Mucosa of rectum (tissue), 2 donors: ENCODE measurements at regions not wholly inside any gene's neighbourhood (a gene's known extent, or its start where the extent isn't known, plus 50 kb on each side); places are given as distances from the start of the nearest gene placed in this dataset.

Experiments used
- H3K27ac ChIP-seq, 2 donors: one replicate each; pipeline ENCODE4 v1.7.0; 2013; ENCODE audit warnings: inconsistent platforms in 2 of 2, low read depth in 2 of 2, low read length in 2 of 2
- H3K27me3 ChIP-seq, 2 donors: one replicate each; pipeline ENCODE4 v1.7.0; 2013; ENCODE audit warnings: low read length in 2 of 2; ENCODE audit not compliant: control insufficient read depth in 2 of 2, insufficient read depth in 2 of 2
- H3K36me3 ChIP-seq, 2 donors: one replicate each; pipeline ENCODE4 v1.7.0; 2013; ENCODE audit warnings: low read length in 2 of 2; ENCODE audit not compliant: control insufficient read depth in 2 of 2, insufficient read depth in 2 of 2
- H3K4me1 ChIP-seq, 2 donors: one replicate each; pipeline ENCODE4 v1.7.0; 2013; ENCODE audit warnings: low read length in 2 of 2, mild to moderate bottlenecking in 1 of 2; ENCODE audit not compliant: control insufficient read depth in 2 of 2, insufficient read depth in 2 of 2
- H3K4me3 ChIP-seq, 2 donors: one replicate each; pipeline ENCODE4 v1.7.0; 2013; ENCODE audit warnings: low read length in 2 of 2
- H3K9ac ChIP-seq, 2 donors: one replicate each; pipeline ENCODE4 v1.7.0; 2013; ENCODE audit warnings: low read length in 2 of 2, low read depth in 1 of 2, mild to moderate bottlenecking in 1 of 2
- H3K9me3 ChIP-seq, 2 donors: one replicate each; pipeline ENCODE4 v1.7.0; 2013; ENCODE audit warnings: low read length in 2 of 2; ENCODE audit not compliant: control insufficient read depth in 2 of 2
- donor health status: healthy.
- donor health status: Normal muscosa, but diverticular disease.

DNA sequence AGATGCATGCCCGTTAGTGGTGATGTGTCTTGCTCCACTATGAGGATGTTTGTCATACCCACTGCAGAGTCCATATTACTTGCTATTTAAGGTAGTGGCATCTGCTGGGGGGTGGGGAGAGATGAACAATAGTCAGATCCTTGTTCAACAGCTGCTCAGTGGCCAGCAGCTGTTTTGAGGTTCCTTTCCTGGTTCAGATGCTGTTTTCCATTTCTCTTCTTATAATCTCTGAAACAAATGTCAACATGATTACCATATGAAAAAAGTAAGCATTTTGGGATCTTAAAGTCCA is 1567.9 kb upstream of the TENM3 start:
- H3K27ac ChIP-seq: no peak overlapping the region
- H3K27me3 ChIP-seq: no peaks in the 10 kb centered on the region
- H3K4me1 ChIP-seq: no peaks in the 10 kb centered on the region
- no peaks in the 10 kb centered on the region for H3K36me3 ChIP-seq
- H3K4me3 ChIP-seq: no peak overlapping the region
- no peaks in the 10 kb centered on the region for H3K9me3 ChIP-seq
- no peak overlapping the region for H3K9ac ChIP-seq

DNA sequence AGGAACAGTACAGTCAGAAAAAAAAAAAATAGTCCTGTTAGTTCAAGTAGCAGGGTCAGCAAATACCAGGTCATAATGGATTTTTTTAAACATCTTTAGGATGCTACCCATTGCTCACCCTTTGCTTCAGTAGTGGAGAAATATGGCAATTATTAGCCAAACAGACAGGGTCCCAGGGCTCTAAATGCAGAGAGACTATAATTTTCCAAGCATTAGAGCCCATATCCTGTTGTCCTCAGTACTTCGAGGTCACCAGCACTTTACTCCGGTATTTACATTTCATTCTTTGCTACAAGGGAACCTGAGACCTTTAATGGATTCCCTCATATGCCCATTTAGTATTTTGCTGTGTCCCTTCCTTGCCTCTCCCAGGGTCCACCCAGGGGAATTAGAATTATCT is 1562.9 kb upstream of the TENM3 start:
- no peaks in the 10 kb centered on the region for H3K4me1 ChIP-seq
- H3K27ac ChIP-seq: no peak overlapping the region
- H3K9ac ChIP-seq: no peak overlapping the region
- H3K4me3 ChIP-seq: no peak overlapping the region
- no peaks in the 10 kb centered on the region for H3K27me3 ChIP-seq
- H3K36me3 ChIP-seq: no peaks in the 10 kb centered on the region
- no peaks in the 10 kb centered on the region for H3K9me3 ChIP-seq

DNA sequence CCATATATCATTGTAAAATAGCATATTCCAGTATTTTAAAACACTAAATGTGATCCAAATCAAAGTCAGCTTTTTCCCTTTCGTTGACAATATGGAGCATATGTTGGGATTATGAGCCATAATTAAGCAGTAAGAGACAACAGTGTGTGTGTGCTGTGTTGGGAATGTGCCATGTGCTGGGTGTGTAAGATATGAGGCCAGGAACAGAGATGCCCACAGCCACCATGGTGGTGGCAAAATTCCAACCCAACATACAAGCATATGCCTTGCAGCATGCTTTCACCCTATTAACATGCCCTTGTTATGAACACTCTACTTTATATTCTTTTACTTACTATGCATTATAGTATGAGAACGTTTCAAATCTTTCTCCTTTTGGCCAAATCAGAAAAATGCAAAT is 1560.4 kb upstream of the TENM3 start:
- Histone ChIP-seq H3K36me3 (no peaks in the 10 kb centered on the region), H3K4me3 (no peak overlapping the region), H3K9ac (no peak overlapping the region), H3K4me1 (no peaks in the 10 kb centered on the region), H3K9me3 (no peaks in the 10 kb centered on the region), H3K27me3 (no peaks in the 10 kb centered on the region), H3K27ac (no peak overlapping the region)

DNA sequence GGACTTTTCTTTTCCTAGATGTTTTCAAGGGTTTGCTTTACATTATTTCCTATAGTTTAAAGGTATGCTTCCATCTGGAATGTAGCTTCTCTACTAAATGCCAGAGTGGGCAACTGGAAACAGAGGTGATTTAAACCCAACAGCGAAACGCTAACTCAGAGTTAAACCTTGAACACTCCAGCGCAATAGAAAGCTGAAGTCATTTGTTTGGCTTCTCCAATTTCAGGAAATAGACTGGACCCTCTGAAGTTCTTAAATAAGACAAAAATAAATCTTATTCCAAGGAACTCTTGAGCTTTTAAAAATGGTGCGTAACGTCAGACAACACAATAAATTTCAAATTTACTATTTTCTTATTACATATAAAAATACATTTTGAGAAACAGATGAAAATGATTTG is 1560.0 kb upstream of the TENM3 start:
- H3K27me3 ChIP-seq: no peaks in the 10 kb centered on the region
- H3K9me3 ChIP-seq: no peaks in the 10 kb centered on the region
- H3K9ac ChIP-seq: no peak overlapping the region
- no peak overlapping the region for H3K27ac ChIP-seq
- no peaks in the 10 kb centered on the region for H3K36me3 ChIP-seq
- H3K4me3 ChIP-seq: no peak overlapping the region
- H3K4me1 ChIP-seq: no peaks in the 10 kb centered on the region

DNA sequence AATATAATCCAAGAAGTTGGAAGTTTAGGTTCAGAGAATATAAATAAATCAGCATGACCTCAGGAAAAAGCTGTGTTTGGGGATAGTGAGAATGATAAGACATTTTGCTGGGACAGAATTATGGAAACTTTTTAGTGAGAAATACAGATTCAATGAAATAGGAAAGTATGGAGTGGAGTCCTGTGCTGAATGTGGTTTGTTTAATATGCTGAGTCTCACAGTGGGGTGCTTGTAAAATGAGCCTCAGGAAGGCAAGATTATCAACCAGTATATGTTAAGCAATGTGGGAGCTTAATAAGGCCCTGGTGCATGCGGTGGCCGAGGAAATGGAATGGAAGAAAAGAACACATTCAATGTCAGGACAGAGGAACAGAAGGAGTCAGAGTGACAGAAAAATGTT is 1554.7 kb upstream of the TENM3 start:
- Histone ChIP-seq H3K4me1 (no peaks in the 10 kb centered on the region), H3K9me3 (no peaks in the 10 kb centered on the region), H3K36me3 (no peaks in the 10 kb centered on the region), H3K27ac (no peak overlapping the region), H3K4me3 (no peak overlapping the region), H3K27me3 (no peaks in the 10 kb centered on the region), H3K9ac (no peak overlapping the region)

DNA sequence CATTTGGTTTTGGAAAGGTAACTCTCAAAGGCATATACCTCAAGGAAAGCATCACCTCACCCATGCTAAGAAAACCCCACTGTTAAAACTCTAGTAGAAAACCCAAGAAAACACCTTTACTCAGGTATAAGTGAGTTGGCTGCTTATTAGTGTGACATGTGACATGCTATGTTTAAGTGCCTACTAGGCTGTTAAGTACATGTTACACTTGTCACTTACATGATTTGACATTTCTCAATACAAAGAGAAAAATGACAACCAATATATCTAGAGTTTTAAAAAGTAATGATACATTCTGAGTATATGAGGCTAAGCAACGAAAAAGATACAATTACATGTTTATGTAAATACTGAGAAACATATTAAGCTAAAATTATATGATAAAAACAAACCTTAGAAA is 1548.3 kb upstream of the TENM3 start:
- H3K27ac ChIP-seq: no peak overlapping the region

DNA sequence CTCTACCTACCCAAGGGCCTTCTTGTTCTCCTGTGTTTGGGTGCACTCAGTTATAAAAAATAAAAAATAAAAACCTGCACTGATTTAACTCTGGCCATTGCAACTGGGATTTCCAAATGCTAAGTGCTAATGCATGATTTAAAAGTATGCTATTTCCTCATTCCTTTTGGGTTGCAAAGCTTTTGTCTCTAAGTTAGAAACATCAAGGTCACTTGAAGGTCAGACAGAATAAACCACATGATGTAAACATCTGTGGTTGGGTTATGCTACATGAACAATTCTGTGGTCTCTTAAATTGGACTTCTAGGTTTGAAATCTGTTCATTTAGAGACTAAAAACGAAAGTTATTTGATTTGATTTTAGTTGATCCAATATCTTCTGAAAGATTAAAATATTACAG is 1547.4 kb upstream of the TENM3 start:
- Histone ChIP-seq H3K36me3 (no peaks in the 10 kb centered on the region), H3K9me3 (no peaks in the 10 kb centered on the region), H3K27me3 (no peaks in the 10 kb centered on the region), H3K4me1 (no peaks in the 10 kb centered on the region), H3K27ac (no peak overlapping the region), H3K9ac (no peak overlapping the region), H3K4me3 (no peak overlapping the region)

More for the DNA sequence above, 1548.3 kb upstream of the TENM3 start:
- Histone ChIP-seq H3K36me3 (no peaks in the 10 kb centered on the region), H3K4me3 (no peak overlapping the region), H3K9ac (no peak overlapping the region), H3K27me3 (no peaks in the 10 kb centered on the region), H3K4me1 (no peaks in the 10 kb centered on the region), H3K9me3 (no peaks in the 10 kb centered on the region)

DNA sequence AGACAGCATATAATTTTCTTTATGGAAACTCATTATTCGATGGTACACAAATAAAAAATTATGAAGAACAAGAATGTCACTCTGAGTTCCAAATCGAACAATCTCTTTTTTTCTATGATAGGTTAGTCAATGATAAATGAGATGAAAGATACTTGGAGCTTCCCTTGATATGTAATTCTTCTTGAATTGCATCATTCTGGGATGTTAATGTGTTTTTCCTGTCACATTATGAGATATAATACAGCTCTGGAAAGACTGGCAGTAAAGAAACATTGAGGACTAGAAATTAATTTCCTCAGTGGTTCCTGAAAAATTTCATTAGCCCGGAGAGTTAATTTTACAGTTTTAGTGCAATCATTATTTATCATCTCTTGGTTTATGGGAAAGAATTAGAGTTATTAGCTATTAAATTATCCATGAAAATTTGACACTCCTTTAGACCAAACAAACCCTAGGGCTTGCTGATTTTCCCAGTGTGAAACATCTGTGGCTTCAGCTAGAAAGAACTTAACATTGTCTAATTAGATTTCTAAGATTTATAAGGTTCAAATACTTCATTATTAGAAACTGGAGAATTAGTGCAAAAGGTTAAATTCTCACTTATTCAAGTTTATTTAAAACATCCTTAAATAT is 1546.6 kb upstream of the TENM3 start:
- Histone ChIP-seq H3K36me3 (no peaks in the 10 kb centered on the region), H3K9ac (no peak overlapping the region), H3K4me1 (no peaks in the 10 kb centered on the region), H3K9me3 (no peaks in the 10 kb centered on the region), H3K27me3 (no peaks in the 10 kb centered on the region), H3K27ac (no peak overlapping the region), H3K4me3 (no peak overlapping the region)

DNA sequence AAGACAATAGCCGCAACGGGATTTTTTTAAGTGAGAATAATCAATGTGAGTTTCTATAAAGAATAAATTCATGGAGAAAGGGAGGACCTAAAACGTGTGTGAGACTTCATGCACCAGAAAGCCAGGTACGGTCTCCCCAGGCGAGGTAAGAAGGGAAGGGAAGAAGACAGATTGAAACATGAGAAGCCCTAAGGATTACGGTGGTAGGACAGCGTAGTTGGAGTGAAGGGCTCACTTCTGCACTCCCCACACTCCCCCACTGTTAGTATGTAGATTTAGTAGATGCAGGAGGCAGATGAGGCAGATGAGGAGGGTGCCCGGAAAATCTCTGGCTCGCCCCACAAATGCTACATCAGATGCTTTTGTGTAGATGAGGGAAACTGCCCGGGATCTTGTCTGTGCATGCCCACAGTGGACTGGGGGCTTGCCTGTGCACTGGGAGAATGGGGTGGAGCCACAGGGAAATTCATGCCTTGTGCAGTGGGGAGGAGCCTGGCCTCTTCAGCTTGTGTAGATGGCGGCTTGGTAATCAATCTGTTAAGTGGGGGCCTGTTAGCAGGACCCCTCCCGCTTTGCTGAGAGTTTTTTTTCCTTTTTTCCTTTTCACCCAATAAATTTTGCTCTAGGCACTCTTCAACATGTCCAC is 1544.5 kb upstream of the TENM3 start:
- H3K4me1 ChIP-seq: no peaks in the 10 kb centered on the region
- no peaks in the 10 kb centered on the region for H3K9me3 ChIP-seq
- no peaks in the 10 kb centered on the region for H3K27me3 ChIP-seq
- no peak overlapping the region for H3K9ac ChIP-seq
- H3K4me3 ChIP-seq: no peak overlapping the region
- no peaks in the 10 kb centered on the region for H3K36me3 ChIP-seq
- no peak overlapping the region for H3K27ac ChIP-seq

DNA sequence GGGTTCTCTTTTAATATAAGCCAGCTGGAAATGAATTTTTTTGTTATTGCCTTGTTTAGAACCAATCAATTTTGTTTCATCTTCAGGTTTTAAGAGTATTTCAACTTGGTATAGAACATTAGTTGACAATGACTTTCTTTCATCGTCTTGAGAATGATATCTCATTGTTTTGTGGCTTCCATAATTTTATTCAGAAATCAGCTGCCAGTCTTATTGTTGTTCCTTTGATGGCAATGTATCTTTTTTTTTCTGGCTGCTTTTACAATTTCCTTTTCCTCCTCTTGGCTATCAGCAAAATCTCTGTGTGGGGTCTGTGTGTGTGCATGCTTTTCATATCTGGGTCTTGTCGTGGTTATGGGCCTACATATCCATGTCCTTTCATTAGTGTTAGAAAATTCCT is 1536.4 kb upstream of the TENM3 start:
- no peaks in the 10 kb centered on the region for H3K4me1 ChIP-seq
- H3K27ac ChIP-seq: no peak overlapping the region
- H3K9ac ChIP-seq: no peak overlapping the region

More for the DNA sequence above, 1536.4 kb upstream of the TENM3 start:
- Histone ChIP-seq H3K36me3 (no peaks in the 10 kb centered on the region), H3K27me3 (no peaks in the 10 kb centered on the region), H3K4me3 (no peak overlapping the region), H3K9me3 (no peaks in the 10 kb centered on the region)
